A549 (cell line): ENCODE measurements at regions not wholly inside any gene's neighbourhood (a gene's known extent, or its start where the extent isn't known, plus 50 kb on each side); places are given as distances from the start of the nearest gene placed in this dataset.
A peak's percentile ranks its signal among the peaks of the same experiment; 100 is the strongest.

Experiments used
- ATAC-seq, 2 experiments: fragments of 200-7000 bp in 1 of 2; fragments of >200 bp in 1 of 2; cut with Nextera tagmentation in 1 of 2; cut with Tn5 transposase in 1 of 2; 3 replicates each; pipeline versions ENCODE4 v1.8.0 to v1.9.1; 2018 to 2020; ENCODE audit warnings: mild to moderate bottlenecking in 1 of 2, moderate library complexity in 1 of 2
- CTCF ChIA-PET: fragments of 300-600 bp; sonication (Branson Sonifier 250); formaldehyde crosslinking; extraction: SDS; loops from one replicate; lab custom pipeline; 2021; ENCODE audit warnings: antibody characterized with exemption, inconsistent platforms; lab: Yijun Ruan, JAX
- POLR2A ChIA-PET: fragments of 350-600 bp; formaldehyde crosslinking; extraction: SDS; loops from one replicate; lab custom pipeline; 2021; ENCODE audit warnings: antibody characterized with exemption, inconsistent platforms; lab: Yijun Ruan, JAX
- DNase-seq, 2 experiments: peaks; one replicate each; pipeline versions ENCODE4 v3.0.0 to v3.0.0-alpha.2; 2011 to 2016; ENCODE audit warnings: low read depth in 1 of 2, low spot score in 1 of 2
- FAIRE-seq: peaks from 2 replicates; lab custom pipeline; 2011; peaks lifted over from hg19 to GRCh38; lab: Jason Lieb, UNC
- H3K27ac ChIP-seq, 2 experiments: fragments of >200 bp; sonication (Bioruptor Twin); formaldehyde crosslinking; 3 replicates each; pipeline ENCODE4 v1.5.1; 2016 to 2017
- H3K4me1 ChIP-seq: fragments of >200 bp; sonication (Bioruptor Twin); formaldehyde crosslinking; 3 replicates; pipeline ENCODE4 v1.6.1; 2016
- H3K4me2 ChIP-seq: fragments of >200 bp; sonication (Bioruptor Twin); formaldehyde crosslinking; 3 replicates; pipeline ENCODE4 v1.6.1; 2016
- H3K4me3 ChIP-seq: fragments of >200 bp; sonication (Bioruptor Twin); formaldehyde crosslinking; 3 replicates; pipeline ENCODE4 v1.5.1; 2016
- H3K9me3 ChIP-seq: fragments of >200 bp; sonication (Bioruptor Twin); formaldehyde crosslinking; 3 replicates; pipeline ENCODE4 v1.6.1; 2016
- CBX8 ChIP-seq: fragments of 200-600 bp; sonication (generic); IDR thresholded peaks from 2 replicates; pipeline ENCODE4 v1.6.1; 2016
- CHD2 ChIP-seq: fragments of 150-350 bp; IDR thresholded peaks from 2 replicates; pipeline ENCODE4 v1.6.1; 2014; ENCODE audit warnings: low read length; ENCODE audit not compliant: partially characterized antibody
- CTCF ChIP-seq: fragments of >200 bp; sonication (Bioruptor Twin); formaldehyde crosslinking; IDR thresholded peaks from 3 replicates; pipeline ENCODE4 v1.5.1; 2016
- EHF ChIP-seq: fragments of 250-450 bp; sonication (Bioruptor Pico); IDR thresholded peaks from 2 replicates; pipeline ENCODE4 v1.5.0; 2020; ENCODE audit warnings: mild to moderate bottlenecking
- EHMT2 ChIP-seq: fragments of 200-600 bp; sonication (generic); IDR thresholded peaks from 2 replicates; pipeline ENCODE4 v1.6.1; 2016; ENCODE audit warnings: antibody characterized with exemption, low read depth, mild to moderate bottlenecking, moderate library complexity
- FOSB ChIP-seq: fragments of 250-450 bp; sonication (Bioruptor Pico); IDR thresholded peaks from 2 replicates; pipeline ENCODE4 v1.5.0; 2020; ENCODE audit warnings: mild to moderate bottlenecking, moderate library complexity
- FOSL2 ChIP-seq, 2 experiments: fragments of 450-650 bp in 1 of 2; fragments of >200 bp in 1 of 2; sonication (Bioruptor Twin) in 1 of 2; formaldehyde crosslinking; IDR thresholded peaks; 2 replicates each; pipeline versions ENCODE4 v1.5.0 to v1.6.1; 2016 to 2020; ENCODE audit warnings: mild to moderate bottlenecking in 1 of 2, moderate library complexity in 1 of 2
- FOXS1 ChIP-seq: fragments of 250-450 bp; sonication (Bioruptor Pico); IDR thresholded peaks from 2 replicates; pipeline ENCODE4 v1.5.0; 2020; ENCODE audit warnings: mild to moderate bottlenecking, moderate library complexity
- HES2 ChIP-seq: fragments of >200 bp; sonication (Bioruptor Twin); formaldehyde crosslinking; IDR thresholded peaks from 2 replicates; pipeline ENCODE4 v1.6.1; 2016
- HOXA7 ChIP-seq: fragments of 250-450 bp; sonication (Bioruptor Pico); IDR thresholded peaks from 2 replicates; pipeline ENCODE4 v1.5.0; 2020; ENCODE audit warnings: mild to moderate bottlenecking, moderate library complexity
- HOXB13 ChIP-seq: fragments of 250-450 bp; sonication (Bioruptor Pico); IDR thresholded peaks from 2 replicates; pipeline ENCODE4 v1.5.0; 2020; ENCODE audit warnings: low read depth, mild to moderate bottlenecking, moderate library complexity
- HOXB5 ChIP-seq: fragments of 250-450 bp; sonication (Bioruptor Pico); IDR thresholded peaks from 2 replicates; pipeline ENCODE4 v1.5.0; 2020; ENCODE audit warnings: mild to moderate bottlenecking, moderate library complexity
- JUN ChIP-seq, 2 experiments: fragments of >200 bp; sonication (Bioruptor Twin); formaldehyde crosslinking; IDR thresholded peaks; 2 replicates in 1 of 2; 3 replicates in 1 of 2; pipeline ENCODE4 v1.6.1; 2016 to 2017
- JUNB ChIP-seq: fragments of >200 bp; sonication (Bioruptor Twin); formaldehyde crosslinking; IDR thresholded peaks from 2 replicates; pipeline ENCODE4 v1.6.1; 2016
- MAFK ChIP-seq: fragments of 450-650 bp; IDR thresholded peaks from 2 replicates; pipeline ENCODE4 v1.6.1; 2014; ENCODE audit not compliant: partially characterized antibody
- MAZ ChIP-seq: fragments of 150-350 bp; IDR thresholded peaks from 2 replicates; pipeline ENCODE4 v1.6.1; 2014; ENCODE audit warnings: antibody characterized with exemption, low read depth, low read length, borderline replicate concordance
- MYC ChIP-seq: IDR thresholded peaks from 2 replicates; pipeline ENCODE4 v1.6.1; 2012; ENCODE audit warnings: mild to moderate bottlenecking, inconsistent platforms, low read length, improper control_type of control experiment, borderline replicate concordance
- NFE2L2 ChIP-seq: fragments of 150-350 bp; conservative IDR thresholded peaks from 2 replicates; pipeline ENCODE4 v1.6.1; 2014; ENCODE audit warnings: low read length
- NR3C1 ChIP-seq: fragments of >200 bp; sonication (Bioruptor Twin); formaldehyde crosslinking; IDR thresholded peaks from 3 replicates; pipeline ENCODE4 v1.6.1; 2017
- PBX3 ChIP-seq: IDR thresholded peaks from 2 replicates; pipeline ENCODE4 v1.6.1; 2012
- RAD21 ChIP-seq, 2 experiments: fragments of >200 bp in 1 of 2; sonication (Bioruptor Twin) in 1 of 2; formaldehyde crosslinking in 1 of 2; IDR thresholded peaks in 1 of 2; conservative IDR thresholded peaks in 1 of 2; 2 replicates in 1 of 2; 3 replicates in 1 of 2; pipeline ENCODE4 v1.6.1; 2012 to 2018; ENCODE audit warnings: inconsistent platforms in 1 of 2
- RNF2 ChIP-seq: fragments of 200-600 bp; sonication (generic); IDR thresholded peaks from 2 replicates; pipeline ENCODE4 v1.6.1; 2016; ENCODE audit warnings: low read depth, mild to moderate bottlenecking, antibody characterized with exemption, moderate library complexity, borderline replicate concordance
- SMC3 ChIP-seq: fragments of >200 bp; sonication (Bioruptor Twin); formaldehyde crosslinking; IDR thresholded peaks from 3 replicates; pipeline ENCODE4 v1.6.1; 2018; ENCODE audit warnings: inconsistent platforms
- TFCP2L1 ChIP-seq: fragments of 250-450 bp; sonication (Bioruptor Pico); IDR thresholded peaks from 2 replicates; pipeline ENCODE4 v1.5.0; 2021; ENCODE audit warnings: mild to moderate bottlenecking
- ZFP36 ChIP-seq: fragments of 450-650 bp; IDR thresholded peaks from 2 replicates; pipeline ENCODE4 v1.6.1; 2014; ENCODE audit warnings: borderline replicate concordance; ENCODE audit not compliant: partially characterized antibody
- ZSCAN20 ChIP-seq: fragments of 250-450 bp; sonication (Bioruptor Pico); IDR thresholded peaks from 2 replicates; pipeline ENCODE4 v1.8.0; 2022; ENCODE audit warnings: mild to moderate bottlenecking, moderate library complexity
- WGBS: methylation state at CpG from one replicate; pipeline ENCODE4 v1.1.6; 2017; ENCODE audit errors: missing lambda C conversion rate; 5-methylcytosine and 5-hydroxymethylcytosine counted together

DNA sequence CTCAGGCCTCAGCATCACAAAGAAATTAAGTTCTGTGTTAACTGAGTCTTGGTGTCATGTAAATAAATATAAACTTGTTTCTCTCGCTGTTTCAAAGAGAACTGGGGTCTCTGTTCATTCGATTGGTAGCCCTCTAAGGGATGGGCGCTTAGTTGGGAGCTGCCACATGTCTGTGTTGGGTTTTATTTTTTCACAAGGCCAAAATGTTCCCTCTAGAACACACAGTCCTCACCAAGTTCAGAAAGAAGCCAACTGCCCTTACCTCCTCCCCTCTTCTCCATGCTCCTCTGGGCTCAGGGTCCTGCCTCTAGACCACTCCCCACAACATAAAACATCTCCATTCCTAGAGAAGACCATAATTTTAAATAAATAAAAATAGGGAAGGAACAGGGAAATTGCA lies 490.9 kb downstream of the TNS1 start:
- CTCF ChIA-PET: interaction anchor here (1.2 to 2.0 kb wide), 3 partner anchors 825 to 884 kb away, joined by 4 to 14 read pairs (median 7); no protein-coding TSS in a partner anchor

DNA sequence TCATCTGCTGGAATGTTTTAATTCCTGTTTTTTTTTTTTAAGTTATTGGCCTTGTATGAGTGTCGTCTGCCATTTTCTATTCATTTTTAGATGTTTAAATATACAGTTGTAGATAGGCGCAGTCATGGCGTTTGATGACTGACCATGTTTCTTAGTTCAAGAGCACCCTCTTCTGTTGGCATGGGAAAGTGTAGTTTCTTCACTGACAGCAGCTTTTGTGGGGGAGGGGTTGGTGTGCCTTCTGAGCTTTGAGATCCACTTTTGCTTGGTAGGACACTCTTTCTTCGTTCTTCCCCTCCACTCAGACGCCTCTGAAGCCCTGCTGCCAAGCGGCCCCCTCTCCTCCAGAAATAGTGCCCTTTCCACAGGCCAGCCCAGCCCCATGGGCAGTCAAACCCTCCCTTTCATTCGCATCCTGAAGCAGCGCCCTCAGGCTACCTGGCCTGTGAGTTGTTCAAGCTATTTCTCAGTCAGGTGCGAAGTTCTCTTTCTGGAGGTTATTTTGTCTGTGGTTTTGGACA lies 492.0 kb downstream of the TNS1 start:
- Histone ChIP-seq H3K4me2 (peak overlapping the region; percentile 38; the same call in 1 of the 3 replicates), H3K4me1 (peaks cover 7% of the 10 kb centered on the region; the same call in 2 of the 3 replicates), H3K9me3 (0 out of 3 replicates have a peak, but pooled peaks cover 4% of the 10 kb centered on the region), H3K27ac (peak overlapping the region in 1 of 2 experiments; percentile 42; a peak in 2 of 6 replicates), H3K4me3 (no peak overlapping the region)
- POLR2A ChIA-PET: no interaction called here
- CTCF ChIA-PET: interaction anchor here (0.6 to 2.0 kb wide), 20 partner anchors 11 to 992 kb away, joined by 3 to 14 read pairs (median 4); partner anchors contain the start of gene IGFBP5
- no peak for TF ChIP-seq ZFP36
- TF ChIP-seq EHMT2: no peak
- no peak for TF ChIP-seq CHD2
- no peak for TF ChIP-seq HOXA7
- no peak for TF ChIP-seq NR3C1
- no peak for TF ChIP-seq JUNB
- TF ChIP-seq CBX8: no peak
- TF ChIP-seq SMC3: peak; percentile 97
- TF ChIP-seq CTCF: peak; percentile 83
- no peak for TF ChIP-seq NFE2L2
- peak; percentile 95 to 96 for TF ChIP-seq RAD21 (conservative IDR thresholded peaks at IDR 0.05 in 1 of 2, IDR thresholded peaks at IDR 0.05 in 1 of 2)
- no peak for TF ChIP-seq EHF (CRISPR knock-in tag)
- no peak for TF ChIP-seq ZSCAN20 (CRISPR knock-in tag)
- peak; percentile 83 to 95 for ATAC-seq
- 21% methylated on average over 9 of the region's 9 CpGs for WGBS
- FAIRE-seq: no peak
- DNase-seq: peak; percentile 69 to 85

More for the DNA sequence above, 490.9 kb downstream of the TNS1 start:
- no peak overlapping the region for H3K4me3 ChIP-seq
- H3K9me3 ChIP-seq: 0 out of 3 replicates have a peak, but pooled peaks cover 4% of the 10 kb centered on the region
- WGBS: 18% methylated on average over 3 of the region's 3 CpGs
- POLR2A ChIA-PET: no interaction called here
- H3K27ac ChIP-seq: no peak overlapping the region
- no peak overlapping the region for H3K4me2 ChIP-seq
- ATAC-seq (no peak), DNase-seq (no peak), FAIRE-seq (no peak)
- peaks cover 7% of the 10 kb centered on the region; the same call in 2 of the 3 replicates for H3K4me1 ChIP-seq
- TF ChIP-seq HOXB13 (CRISPR knock-in tag) (no peak), NR3C1 (no peak), ZSCAN20 (CRISPR knock-in tag) (no peak), HOXB5 (CRISPR knock-in tag) (no peak), FOSB (no peak), HOXA7 (no peak), MAZ (no peak), CTCF (no peak), HES2 (no peak)

GRCh38 chr2:217505303-217505702 lies 497.5 kb downstream of the TNS1 start:
- 89% methylated on average over 1 of the region's 1 CpG for WGBS
- DNase-seq: no peak
- H3K9me3 ChIP-seq: 0 out of 3 replicates have a peak, but pooled peaks cover 4% of the 10 kb centered on the region
- no peak for ATAC-seq
- no peaks in the 10 kb centered on the region; the same call in 2 of the 3 replicates for H3K4me1 ChIP-seq
- FAIRE-seq: no peak
- H3K4me3 ChIP-seq: no peak overlapping the region
- TF ChIP-seq FOSL2 (IDR thresholded peaks at IDR 0.05): no peak
- no peak for TF ChIP-seq FOSL2 (CRISPR knock-in tag; IDR thresholded peaks at IDR 0.05)
- no peak for TF ChIP-seq JUN (IDR thresholded peaks at IDR 0.05)
- TF ChIP-seq MYC: no peak
- no peak for TF ChIP-seq ZFP36
- TF ChIP-seq FOXS1: no peak
- no peak for TF ChIP-seq TFCP2L1 (CRISPR knock-in tag)
- no peak for TF ChIP-seq PBX3
- peak; percentile 40 for TF ChIP-seq MAFK
- no peak for TF ChIP-seq RNF2
- CTCF ChIA-PET: no interaction called here
- H3K27ac ChIP-seq: no peak overlapping the region
- POLR2A ChIA-PET: no interaction called here
- no peak overlapping the region for H3K4me2 ChIP-seq
